ENCODE measurements at regions not wholly inside any gene's neighbourhood (a gene's known extent, or its start where the extent isn't known, plus 50 kb on each side); places are given as distances from the start of the nearest gene placed in this dataset.

GRCh38 chr5:103476811-103477210 is 85.8 kb downstream of the NUDT12 start:
- H3K27me3 ChIP-seq (ENCODE audit: control insufficient read depth, insufficient read depth, low read length), result no peaks in the 10 kb centered on the region
- ChIA-PET POLR2A (no interaction called here), CTCF (interaction anchor here (0.6 to 4.9 kb wide), 8 partner anchors 11 to 305 kb away, joined by 3 to 64 read pairs (median 7); partner anchors contain the start of gene MACIR)
- H3K36me3 ChIP-seq (ENCODE audit: control insufficient read depth, insufficient read depth, low read length), result no peaks in the 10 kb centered on the region
- no peak for DNase-seq (ENCODE audit: low read depth)
- no peak for TF ChIP-seq CTCF (IDR thresholded peaks at IDR 0.05; ENCODE audit: insufficient read depth, low read depth, low read length)
- no peak overlapping the region for H3K4me3 ChIP-seq (ENCODE audit: low read depth, low read length)

GRCh38 chr5:103475629-103476240 is 86.9 kb downstream of the NUDT12 start:
- DNase-seq (ENCODE audit: low read depth), result no peak
- Histone ChIP-seq H3K36me3 (ENCODE audit: control insufficient read depth, insufficient read depth, low read length) (no peaks in the 10 kb centered on the region), H3K27me3 (ENCODE audit: control insufficient read depth, insufficient read depth, low read length) (no peaks in the 10 kb centered on the region), H3K4me3 (ENCODE audit: low read depth, low read length) (no peak overlapping the region)
- POLR2A ChIA-PET, result no interaction called here
- CTCF ChIA-PET, result interaction anchor here (0.6 to 4.9 kb wide), 31 partner anchors 9 to 441 kb away, joined by 3 to 64 read pairs (median 3); partner anchors contain the start of genes MACIR and NUDT12
- TF ChIP-seq CTCF (IDR thresholded peaks at IDR 0.05; ENCODE audit: insufficient read depth, low read depth, low read length), result peak; percentile 55

DNA sequence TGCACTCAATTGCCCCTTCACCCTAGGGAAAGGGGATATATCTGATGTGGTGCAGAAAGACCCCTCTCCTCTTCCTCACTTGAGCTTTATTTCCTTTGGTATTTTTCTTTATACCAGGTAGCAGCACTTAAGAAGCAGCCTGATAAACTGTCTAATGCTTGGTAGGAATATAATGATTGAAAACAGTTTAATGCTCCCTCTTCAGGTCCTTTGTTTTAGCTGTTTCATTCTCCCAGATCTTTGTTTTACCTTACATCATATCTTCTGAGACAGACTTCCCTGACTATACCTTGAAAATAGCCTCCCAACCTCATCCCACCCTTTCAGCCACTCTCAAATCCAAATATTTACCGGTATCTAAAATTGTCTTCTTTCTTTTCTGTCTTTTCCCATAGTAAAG is 87.9 kb downstream of the NUDT12 start:
- no peak for DNase-seq (ENCODE audit: low read depth)
- TF ChIP-seq CTCF (IDR thresholded peaks at IDR 0.05; ENCODE audit: insufficient read depth, low read depth, low read length), result no peak; the same call in 1 of the 2 replicates

DNA sequence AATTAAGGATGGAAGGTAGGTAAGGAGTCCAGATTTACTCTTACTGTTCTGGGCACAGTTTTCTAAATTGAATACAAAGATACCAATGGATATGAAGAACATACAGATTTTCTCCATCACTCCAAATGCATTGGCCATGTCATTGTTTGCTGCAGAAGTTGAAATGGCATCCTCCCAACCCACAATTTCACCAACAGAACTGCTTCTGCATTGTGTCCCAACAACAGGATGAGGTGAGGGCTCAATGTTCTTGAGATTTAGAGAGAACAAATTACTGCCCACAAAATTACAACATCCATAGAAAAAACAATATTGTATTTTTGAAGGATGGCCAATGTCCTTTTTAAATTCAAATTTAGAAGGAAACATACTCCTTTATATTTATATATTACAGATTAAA is 88.9 kb downstream of the NUDT12 start:
- DNase-seq (ENCODE audit: low read depth), result no peak
- no peaks in the 10 kb centered on the region for H3K27me3 ChIP-seq (ENCODE audit: control insufficient read depth, insufficient read depth, low read length)
- ChIA-PET POLR2A (no interaction called here), CTCF (interaction anchor here (1.2 to 4.9 kb wide), 8 partner anchors 14 to 249 kb away, joined by 3 to 64 read pairs (median 17); partner anchors contain the start of gene MACIR)
- H3K4me3 ChIP-seq (ENCODE audit: low read depth, low read length), result no peak overlapping the region
- H3K36me3 ChIP-seq (ENCODE audit: control insufficient read depth, insufficient read depth, low read length), result no peaks in the 10 kb centered on the region
- no peak for TF ChIP-seq CTCF (IDR thresholded peaks at IDR 0.05; ENCODE audit: insufficient read depth, low read depth, low read length)

More for the DNA sequence above, 87.9 kb downstream of the NUDT12 start:
- ChIA-PET POLR2A (no interaction called here), CTCF (interaction anchor here (0.9 to 4.9 kb wide), 23 partner anchors 13 to 440 kb away, joined by 3 to 64 read pairs (median 4); partner anchors contain the start of genes MACIR and NUDT12)
- no peaks in the 10 kb centered on the region for H3K36me3 ChIP-seq (ENCODE audit: control insufficient read depth, insufficient read depth, low read length)
- H3K4me3 ChIP-seq (ENCODE audit: low read depth, low read length), result no peak overlapping the region
- H3K27me3 ChIP-seq (ENCODE audit: control insufficient read depth, insufficient read depth, low read length), result no peaks in the 10 kb centered on the region

GRCh38 chr5:103472830-103473229 is 89.8 kb downstream of the NUDT12 start:
- H3K36me3 ChIP-seq (ENCODE audit: control insufficient read depth, insufficient read depth, low read length), result no peaks in the 10 kb centered on the region
- no peak for DNase-seq (ENCODE audit: low read depth)
- H3K27me3 ChIP-seq (ENCODE audit: control insufficient read depth, insufficient read depth, low read length), result no peaks in the 10 kb centered on the region
- ChIA-PET CTCF (interaction anchor here (0.8 to 3.0 kb wide), 8 partner anchors 11 to 248 kb away, joined by 3 to 10 read pairs (median 4); no protein-coding TSS in a partner anchor), POLR2A (no interaction called here)
- H3K4me3 ChIP-seq (ENCODE audit: low read depth, low read length), result no peak overlapping the region
- no peak for TF ChIP-seq CTCF (IDR thresholded peaks at IDR 0.05; ENCODE audit: insufficient read depth, low read depth, low read length)

All from BJ (cell line).